Prostate gland (tissue), 2 donors: ENCODE measurements at regions not wholly inside any gene's neighbourhood (a gene's known extent, or its start where the extent isn't known, plus 50 kb on each side); places are given as distances from the start of the nearest gene placed in this dataset.

ENCODE experiments used
- POLR2AphosphoS5 ChIP-seq: sonication (generic); formaldehyde crosslinking; IDR thresholded peaks from one replicate; pipeline ENCODE4 v1.6.1; 2017; ENCODE audit warnings: antibody characterized with exemption
- TF ChIP-seq, protein P1 (sequence below), 4 experiments: fragments of 200-600 bp in 2 of 4; fragments of 450-650 bp in 2 of 4; sonication (generic) in 2 of 4; IDR thresholded peaks; 1 replicate in 3 of 4; 2 replicates in 1 of 4; pipeline ENCODE4 v1.5.1; 2016 to 2019; ENCODE audit warnings: antibody characterized with exemption in 4 of 4, mild to moderate bottlenecking in 2 of 4, moderate library complexity in 2 of 4

- TF ChIP-seq, protein P1, sequence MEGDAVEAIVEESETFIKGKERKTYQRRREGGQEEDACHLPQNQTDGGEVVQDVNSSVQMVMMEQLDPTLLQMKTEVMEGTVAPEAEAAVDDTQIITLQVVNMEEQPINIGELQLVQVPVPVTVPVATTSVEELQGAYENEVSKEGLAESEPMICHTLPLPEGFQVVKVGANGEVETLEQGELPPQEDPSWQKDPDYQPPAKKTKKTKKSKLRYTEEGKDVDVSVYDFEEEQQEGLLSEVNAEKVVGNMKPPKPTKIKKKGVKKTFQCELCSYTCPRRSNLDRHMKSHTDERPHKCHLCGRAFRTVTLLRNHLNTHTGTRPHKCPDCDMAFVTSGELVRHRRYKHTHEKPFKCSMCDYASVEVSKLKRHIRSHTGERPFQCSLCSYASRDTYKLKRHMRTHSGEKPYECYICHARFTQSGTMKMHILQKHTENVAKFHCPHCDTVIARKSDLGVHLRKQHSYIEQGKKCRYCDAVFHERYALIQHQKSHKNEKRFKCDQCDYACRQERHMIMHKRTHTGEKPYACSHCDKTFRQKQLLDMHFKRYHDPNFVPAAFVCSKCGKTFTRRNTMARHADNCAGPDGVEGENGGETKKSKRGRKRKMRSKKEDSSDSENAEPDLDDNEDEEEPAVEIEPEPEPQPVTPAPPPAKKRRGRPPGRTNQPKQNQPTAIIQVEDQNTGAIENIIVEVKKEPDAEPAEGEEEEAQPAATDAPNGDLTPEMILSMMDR (IDR thresholded peaks at IDR 0.05), result no peak
- no peak for TF ChIP-seq POLR2AphosphoS5
Measured at GRCh38 chr9:24462951-24463350, 82.7 kb downstream of the IZUMO3 start.
